ENCODE measurements at regions not wholly inside any gene's neighbourhood (a gene's known extent, or its start where the extent isn't known, plus 50 kb on each side); places are given as distances from the start of the nearest gene placed in this dataset.

DNA sequence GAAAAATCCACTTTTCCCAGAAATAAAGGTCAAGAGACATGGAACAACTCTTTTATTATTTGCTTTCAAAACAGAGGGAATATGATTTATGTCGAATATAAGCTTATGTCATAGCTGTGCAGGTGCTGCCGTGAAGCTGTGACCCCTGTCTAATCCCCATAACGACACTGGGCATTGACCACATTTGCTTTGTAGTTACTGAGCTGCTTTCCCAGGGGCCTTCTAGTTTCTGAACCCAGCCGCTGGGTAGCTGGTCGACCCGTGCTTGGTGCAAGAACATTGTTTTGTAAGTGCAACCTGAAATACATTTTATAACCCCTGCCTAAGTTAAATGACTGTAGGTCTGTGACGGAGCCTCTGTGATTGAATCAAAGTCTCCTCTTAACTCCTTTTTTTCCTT lies 144.9 kb upstream of the HDAC9 start:
- TF ChIP-seq, protein P1, sequence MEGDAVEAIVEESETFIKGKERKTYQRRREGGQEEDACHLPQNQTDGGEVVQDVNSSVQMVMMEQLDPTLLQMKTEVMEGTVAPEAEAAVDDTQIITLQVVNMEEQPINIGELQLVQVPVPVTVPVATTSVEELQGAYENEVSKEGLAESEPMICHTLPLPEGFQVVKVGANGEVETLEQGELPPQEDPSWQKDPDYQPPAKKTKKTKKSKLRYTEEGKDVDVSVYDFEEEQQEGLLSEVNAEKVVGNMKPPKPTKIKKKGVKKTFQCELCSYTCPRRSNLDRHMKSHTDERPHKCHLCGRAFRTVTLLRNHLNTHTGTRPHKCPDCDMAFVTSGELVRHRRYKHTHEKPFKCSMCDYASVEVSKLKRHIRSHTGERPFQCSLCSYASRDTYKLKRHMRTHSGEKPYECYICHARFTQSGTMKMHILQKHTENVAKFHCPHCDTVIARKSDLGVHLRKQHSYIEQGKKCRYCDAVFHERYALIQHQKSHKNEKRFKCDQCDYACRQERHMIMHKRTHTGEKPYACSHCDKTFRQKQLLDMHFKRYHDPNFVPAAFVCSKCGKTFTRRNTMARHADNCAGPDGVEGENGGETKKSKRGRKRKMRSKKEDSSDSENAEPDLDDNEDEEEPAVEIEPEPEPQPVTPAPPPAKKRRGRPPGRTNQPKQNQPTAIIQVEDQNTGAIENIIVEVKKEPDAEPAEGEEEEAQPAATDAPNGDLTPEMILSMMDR (IDR thresholded peaks at IDR 0.05; ENCODE audit: extremely low read depth in 1 of 2, insufficient read depth in 1 of 2, low read depth in 1 of 2, low read length in 2 of 2) = no peak
- TF ChIP-seq EZH2 (IDR thresholded peaks at IDR 0.05; ENCODE audit: borderline replicate concordance, low read depth, low read length, severe bottlenecking) = no peak
- no peak for TF ChIP-seq POLR2AphosphoS5 (IDR thresholded peaks at IDR 0.05; ENCODE audit: insufficient read depth, low read depth, low read length)
- no peak for TF ChIP-seq POLR2A (IDR thresholded peaks at IDR 0.05; ENCODE audit: low read depth, low read length)
- TF ChIP-seq, protein P2, sequence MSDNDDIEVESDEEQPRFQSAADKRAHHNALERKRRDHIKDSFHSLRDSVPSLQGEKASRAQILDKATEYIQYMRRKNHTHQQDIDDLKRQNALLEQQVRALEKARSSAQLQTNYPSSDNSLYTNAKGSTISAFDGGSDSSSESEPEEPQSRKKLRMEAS (IDR thresholded peaks at IDR 0.05; ENCODE audit: insufficient read depth, insufficient read length) = no peak
- TF ChIP-seq MYC (IDR thresholded peaks at IDR 0.05; ENCODE audit: low read depth, low read length) = no peak
- no peak for TF ChIP-seq FOS (IDR thresholded peaks at IDR 0.05; ENCODE audit: borderline replicate concordance, insufficient read depth, low read length)
- no peak for TF ChIP-seq GATA2 (IDR thresholded peaks at IDR 0.05; ENCODE audit: insufficient read depth, insufficient read length, low read depth, low read length)

Data from endothelial cell of umbilical vein (primary cell).